Tibial nerve (tissue), 3 donors: ENCODE measurements at regions not wholly inside any gene's neighbourhood (a gene's known extent, or its start where the extent isn't known, plus 50 kb on each side); places are given as distances from the start of the nearest gene placed in this dataset.

Experiments used
- CTCF ChIP-seq, 5 experiments: fragments of 200-600 bp in 3 of 5; fragments of 450-650 bp in 2 of 5; sonication (generic) in 3 of 5; IDR thresholded peaks; one replicate each; pipeline ENCODE4 v1.5.1; 2016 to 2019; ENCODE audit warnings: antibody characterized with exemption in 5 of 5, mild to moderate bottlenecking in 3 of 5, moderate library complexity in 2 of 5
- POLR2A ChIP-seq, 2 donors: fragments of 450-650 bp; IDR thresholded peaks; one replicate each; pipeline ENCODE4 v1.6.1; 2017; ENCODE audit warnings: antibody characterized with exemption in 2 of 2, mild to moderate bottlenecking in 2 of 2, moderate library complexity in 2 of 2

- no peak for TF ChIP-seq POLR2A (IDR thresholded peaks at IDR 0.05)
- TF ChIP-seq CTCF (IDR thresholded peaks at IDR 0.05), result no peak
Observed at GRCh38 chr1:216804111-216804510, 80.9 kb upstream of the ESRRG start.
